LNCaP clone FGC (cell line): ENCODE measurements at regions not wholly inside any gene's neighbourhood (a gene's known extent, or its start where the extent isn't known, plus 50 kb on each side); places are given as distances from the start of the nearest gene placed in this dataset.

Experiments used
- DNase-seq: peaks from one replicate; pipeline ENCODE4 v3.0.0-alpha.2; 2011; ENCODE audit warnings: low read depth
- H3K4me3 ChIP-seq: 2 replicates; pipeline ENCODE4 v1.5.1; 2011; ENCODE audit warnings: mild to moderate bottlenecking, low read depth, low read length, control low read depth
- TF ChIP-seq, protein P1 (sequence below): IDR thresholded peaks from 2 replicates; pipeline ENCODE4 v1.5.1; 2012; ENCODE audit warnings: mild to moderate bottlenecking; ENCODE audit not compliant: control insufficient read depth, insufficient read depth; ENCODE audit errors: extremely low read depth

DNA sequence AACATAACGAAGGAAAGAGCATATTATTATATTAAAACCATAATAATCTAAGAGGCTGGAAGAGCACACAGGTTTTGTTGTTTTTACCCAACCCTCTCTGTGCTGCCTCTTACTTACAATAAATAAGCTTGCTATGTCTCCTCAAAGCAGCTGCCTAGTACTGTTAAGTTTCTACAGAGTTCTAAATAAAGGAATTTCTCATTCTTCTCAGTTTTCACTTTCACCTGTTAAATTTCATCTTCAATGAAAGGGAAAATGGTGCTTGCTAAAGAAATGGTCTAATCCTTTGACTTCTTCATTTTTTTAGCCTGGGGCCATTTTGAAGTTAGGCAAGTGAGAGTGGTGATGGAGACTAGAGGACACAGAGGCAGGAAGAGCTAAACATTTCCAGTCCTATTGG is 396.1 kb downstream of the MAN2A1 start:
- TF ChIP-seq, protein P1, sequence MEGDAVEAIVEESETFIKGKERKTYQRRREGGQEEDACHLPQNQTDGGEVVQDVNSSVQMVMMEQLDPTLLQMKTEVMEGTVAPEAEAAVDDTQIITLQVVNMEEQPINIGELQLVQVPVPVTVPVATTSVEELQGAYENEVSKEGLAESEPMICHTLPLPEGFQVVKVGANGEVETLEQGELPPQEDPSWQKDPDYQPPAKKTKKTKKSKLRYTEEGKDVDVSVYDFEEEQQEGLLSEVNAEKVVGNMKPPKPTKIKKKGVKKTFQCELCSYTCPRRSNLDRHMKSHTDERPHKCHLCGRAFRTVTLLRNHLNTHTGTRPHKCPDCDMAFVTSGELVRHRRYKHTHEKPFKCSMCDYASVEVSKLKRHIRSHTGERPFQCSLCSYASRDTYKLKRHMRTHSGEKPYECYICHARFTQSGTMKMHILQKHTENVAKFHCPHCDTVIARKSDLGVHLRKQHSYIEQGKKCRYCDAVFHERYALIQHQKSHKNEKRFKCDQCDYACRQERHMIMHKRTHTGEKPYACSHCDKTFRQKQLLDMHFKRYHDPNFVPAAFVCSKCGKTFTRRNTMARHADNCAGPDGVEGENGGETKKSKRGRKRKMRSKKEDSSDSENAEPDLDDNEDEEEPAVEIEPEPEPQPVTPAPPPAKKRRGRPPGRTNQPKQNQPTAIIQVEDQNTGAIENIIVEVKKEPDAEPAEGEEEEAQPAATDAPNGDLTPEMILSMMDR = no peak
- H3K4me3 ChIP-seq = no peak overlapping the region
- DNase-seq = no peak

DNA sequence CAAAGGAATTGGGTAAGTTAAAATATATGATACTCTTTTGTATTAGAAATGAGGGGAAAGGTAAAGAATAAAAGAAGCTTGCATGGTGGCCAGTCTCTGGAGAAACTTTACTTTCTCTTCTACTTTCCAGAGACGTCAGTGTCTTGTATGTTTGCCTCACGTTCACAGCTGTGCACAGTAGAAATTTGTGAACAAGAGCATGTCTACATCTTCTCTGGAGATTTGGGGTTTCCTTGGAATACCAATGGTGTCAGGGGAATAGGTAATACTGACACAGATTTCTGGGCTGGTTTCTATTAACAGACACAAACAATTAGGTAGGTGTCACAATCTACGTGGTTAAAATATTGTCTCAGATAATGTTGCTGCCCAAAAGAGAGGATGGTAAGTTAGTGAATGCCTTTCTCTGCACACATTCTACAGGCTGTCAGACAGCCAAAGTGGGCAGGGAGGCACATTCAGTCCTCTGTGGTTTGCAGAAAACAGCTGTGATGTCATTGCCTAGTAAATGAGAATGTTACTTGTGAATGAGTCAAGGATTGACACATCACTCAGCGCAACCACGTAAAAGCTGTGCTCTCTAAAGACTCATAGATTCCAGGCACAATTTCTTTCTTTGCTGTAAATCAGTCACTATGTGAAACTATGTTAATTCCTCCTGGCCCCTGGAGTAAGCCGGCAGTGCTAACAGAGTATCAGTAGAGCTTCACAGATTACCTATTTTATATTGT is 397.1 kb downstream of the MAN2A1 start:
- TF ChIP-seq, protein P1 = no peak
- no peak for DNase-seq
- H3K4me3 ChIP-seq = no peak overlapping the region

DNA sequence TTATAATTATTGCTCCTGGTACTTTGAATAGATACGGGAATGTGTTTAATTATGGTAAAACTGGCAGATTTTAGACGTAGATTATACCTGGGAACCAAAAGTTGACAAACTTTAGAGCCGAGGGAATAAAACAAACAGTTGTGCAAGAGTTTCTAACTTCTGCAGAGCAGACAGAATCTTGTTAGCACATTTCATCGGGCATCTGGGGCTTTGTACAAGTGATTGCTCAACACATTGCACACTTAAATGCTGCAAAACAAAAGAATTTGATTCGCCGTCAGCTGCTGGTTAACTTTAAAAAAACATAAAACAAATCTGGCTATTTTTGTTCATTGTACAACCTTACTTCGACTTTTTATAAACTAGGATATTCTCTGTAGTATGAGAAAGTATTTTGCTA is 398.1 kb downstream of the MAN2A1 start:
- TF ChIP-seq, protein P1 = no peak
- no peak for DNase-seq
- H3K4me3 ChIP-seq = no peak overlapping the region

DNA sequence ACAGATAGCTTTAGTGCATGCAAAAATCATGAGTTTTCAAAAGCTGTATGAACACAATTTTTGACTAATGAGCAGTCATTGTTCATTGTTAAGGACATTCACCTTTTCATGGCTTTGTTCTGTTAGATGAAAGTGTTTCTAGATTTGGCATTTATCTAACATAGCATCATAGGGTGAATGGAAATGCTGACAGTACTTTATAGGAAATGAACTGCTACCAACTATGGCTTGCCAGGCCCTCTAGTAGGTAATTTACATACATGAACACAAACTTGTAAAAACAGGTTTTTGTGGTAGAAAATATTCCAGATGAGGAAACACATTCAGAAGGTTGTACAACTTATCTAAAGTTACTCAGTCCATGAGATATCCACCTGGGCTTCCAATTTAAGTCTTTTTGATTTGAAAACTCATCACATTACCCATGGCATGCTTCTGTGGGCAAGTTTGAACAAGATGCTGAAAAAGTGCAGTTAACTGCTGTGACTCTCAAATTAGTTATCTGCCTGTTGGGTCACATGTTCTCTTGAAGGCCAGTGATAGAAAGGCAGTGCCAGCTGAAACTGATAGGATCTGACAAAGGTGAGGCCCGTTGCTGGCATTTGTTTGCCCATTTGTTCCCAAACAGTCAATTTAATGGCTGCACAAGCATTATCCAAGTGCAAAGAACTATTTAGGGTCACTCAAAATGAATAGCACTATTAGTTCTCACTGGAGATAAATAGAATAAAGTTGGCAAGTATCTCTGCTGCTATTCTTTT is 399.1 kb downstream of the MAN2A1 start:
- TF ChIP-seq, protein P1 = no peak
- DNase-seq = no peak
- H3K4me3 ChIP-seq = no peak overlapping the region

DNA sequence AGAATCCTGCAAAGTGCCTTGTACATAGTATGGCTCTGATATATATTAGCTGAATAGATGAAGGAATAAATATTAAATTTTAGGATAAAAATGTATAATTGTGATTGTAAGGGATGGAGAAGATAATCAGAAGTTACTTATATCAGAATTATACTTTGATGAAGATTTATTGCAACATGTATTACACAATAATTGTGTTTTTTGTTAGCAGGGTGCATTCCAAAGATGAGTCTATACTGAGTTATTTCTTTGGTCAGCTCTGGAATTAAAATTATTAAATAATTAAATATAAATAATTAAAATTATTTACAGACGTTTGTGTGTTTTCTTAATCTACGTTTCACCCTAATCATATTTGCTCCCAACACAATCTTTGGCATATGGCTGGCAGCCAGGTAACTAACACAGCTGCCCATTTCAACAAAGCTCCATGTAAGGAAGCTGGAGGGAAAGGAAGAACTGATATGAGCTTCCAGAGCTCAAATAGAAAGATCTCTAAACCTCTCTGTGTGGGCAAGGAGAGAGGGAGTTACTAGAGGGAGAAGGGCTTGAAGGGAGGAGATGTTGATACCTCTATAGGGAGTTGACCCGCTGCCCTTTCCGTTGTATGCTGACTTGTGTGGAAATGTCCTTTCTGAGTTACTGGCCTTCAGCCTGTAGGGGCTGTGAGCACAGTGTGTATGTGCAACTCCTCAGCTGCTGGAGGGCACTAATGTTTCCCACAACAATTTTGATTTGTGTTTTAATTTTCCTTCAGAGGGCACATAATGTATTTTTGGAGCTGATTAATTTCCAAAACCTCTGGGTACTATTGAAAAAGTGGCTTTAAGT is 403.4 kb downstream of the MAN2A1 start:
- DNase-seq = no peak
- H3K4me3 ChIP-seq = no peak overlapping the region
- TF ChIP-seq, protein P1 = no peak

DNA sequence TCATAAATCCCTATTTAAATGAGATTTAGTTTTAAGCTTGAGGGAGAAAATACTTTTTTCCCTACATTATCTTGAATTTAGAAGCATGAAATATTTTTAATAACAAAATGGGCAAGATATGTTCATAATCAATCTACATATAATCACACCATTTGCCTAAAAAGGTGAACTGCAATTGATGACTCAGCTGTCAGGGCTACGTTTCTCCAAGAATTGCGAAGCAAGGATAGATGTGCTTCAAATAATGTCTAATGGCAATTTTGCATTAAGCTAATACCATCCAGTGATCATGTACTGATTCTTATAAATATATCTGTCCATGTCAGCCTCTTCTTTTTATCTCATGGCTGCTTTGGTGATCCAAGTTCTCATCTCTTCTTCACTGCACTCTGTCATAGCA is 404.4 kb downstream of the MAN2A1 start:
- TF ChIP-seq, protein P1 = no peak
- DNase-seq = no peak
- H3K4me3 ChIP-seq = no peak overlapping the region
